ENCODE measurements at regions not wholly inside any gene's neighbourhood (a gene's known extent, or its start where the extent isn't known, plus 50 kb on each side); places are given as distances from the start of the nearest gene placed in this dataset.
A peak's percentile ranks its signal among the peaks of the same experiment; 100 is the strongest.

DNA sequence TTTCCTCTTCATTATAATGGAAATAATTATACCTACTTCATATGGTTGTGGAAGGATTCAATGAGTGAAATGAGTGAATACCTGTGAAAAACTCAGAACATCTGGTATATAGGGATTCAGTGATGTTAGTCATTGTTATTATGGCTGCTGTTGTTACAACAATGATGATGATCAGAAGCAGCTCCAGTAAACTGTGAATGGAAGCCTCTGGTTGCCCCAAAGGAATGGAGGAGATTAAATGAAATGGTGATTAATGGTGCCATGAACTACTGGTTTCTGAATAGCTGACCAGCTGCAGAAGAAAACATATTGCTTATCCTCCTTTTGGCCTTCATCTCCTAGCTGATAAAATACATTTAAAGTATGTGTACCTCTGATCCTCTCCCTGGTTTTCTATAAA, 372.0 kb downstream of the ARHGEF28 start (continued):
- TF ChIP-seq, protein P1, sequence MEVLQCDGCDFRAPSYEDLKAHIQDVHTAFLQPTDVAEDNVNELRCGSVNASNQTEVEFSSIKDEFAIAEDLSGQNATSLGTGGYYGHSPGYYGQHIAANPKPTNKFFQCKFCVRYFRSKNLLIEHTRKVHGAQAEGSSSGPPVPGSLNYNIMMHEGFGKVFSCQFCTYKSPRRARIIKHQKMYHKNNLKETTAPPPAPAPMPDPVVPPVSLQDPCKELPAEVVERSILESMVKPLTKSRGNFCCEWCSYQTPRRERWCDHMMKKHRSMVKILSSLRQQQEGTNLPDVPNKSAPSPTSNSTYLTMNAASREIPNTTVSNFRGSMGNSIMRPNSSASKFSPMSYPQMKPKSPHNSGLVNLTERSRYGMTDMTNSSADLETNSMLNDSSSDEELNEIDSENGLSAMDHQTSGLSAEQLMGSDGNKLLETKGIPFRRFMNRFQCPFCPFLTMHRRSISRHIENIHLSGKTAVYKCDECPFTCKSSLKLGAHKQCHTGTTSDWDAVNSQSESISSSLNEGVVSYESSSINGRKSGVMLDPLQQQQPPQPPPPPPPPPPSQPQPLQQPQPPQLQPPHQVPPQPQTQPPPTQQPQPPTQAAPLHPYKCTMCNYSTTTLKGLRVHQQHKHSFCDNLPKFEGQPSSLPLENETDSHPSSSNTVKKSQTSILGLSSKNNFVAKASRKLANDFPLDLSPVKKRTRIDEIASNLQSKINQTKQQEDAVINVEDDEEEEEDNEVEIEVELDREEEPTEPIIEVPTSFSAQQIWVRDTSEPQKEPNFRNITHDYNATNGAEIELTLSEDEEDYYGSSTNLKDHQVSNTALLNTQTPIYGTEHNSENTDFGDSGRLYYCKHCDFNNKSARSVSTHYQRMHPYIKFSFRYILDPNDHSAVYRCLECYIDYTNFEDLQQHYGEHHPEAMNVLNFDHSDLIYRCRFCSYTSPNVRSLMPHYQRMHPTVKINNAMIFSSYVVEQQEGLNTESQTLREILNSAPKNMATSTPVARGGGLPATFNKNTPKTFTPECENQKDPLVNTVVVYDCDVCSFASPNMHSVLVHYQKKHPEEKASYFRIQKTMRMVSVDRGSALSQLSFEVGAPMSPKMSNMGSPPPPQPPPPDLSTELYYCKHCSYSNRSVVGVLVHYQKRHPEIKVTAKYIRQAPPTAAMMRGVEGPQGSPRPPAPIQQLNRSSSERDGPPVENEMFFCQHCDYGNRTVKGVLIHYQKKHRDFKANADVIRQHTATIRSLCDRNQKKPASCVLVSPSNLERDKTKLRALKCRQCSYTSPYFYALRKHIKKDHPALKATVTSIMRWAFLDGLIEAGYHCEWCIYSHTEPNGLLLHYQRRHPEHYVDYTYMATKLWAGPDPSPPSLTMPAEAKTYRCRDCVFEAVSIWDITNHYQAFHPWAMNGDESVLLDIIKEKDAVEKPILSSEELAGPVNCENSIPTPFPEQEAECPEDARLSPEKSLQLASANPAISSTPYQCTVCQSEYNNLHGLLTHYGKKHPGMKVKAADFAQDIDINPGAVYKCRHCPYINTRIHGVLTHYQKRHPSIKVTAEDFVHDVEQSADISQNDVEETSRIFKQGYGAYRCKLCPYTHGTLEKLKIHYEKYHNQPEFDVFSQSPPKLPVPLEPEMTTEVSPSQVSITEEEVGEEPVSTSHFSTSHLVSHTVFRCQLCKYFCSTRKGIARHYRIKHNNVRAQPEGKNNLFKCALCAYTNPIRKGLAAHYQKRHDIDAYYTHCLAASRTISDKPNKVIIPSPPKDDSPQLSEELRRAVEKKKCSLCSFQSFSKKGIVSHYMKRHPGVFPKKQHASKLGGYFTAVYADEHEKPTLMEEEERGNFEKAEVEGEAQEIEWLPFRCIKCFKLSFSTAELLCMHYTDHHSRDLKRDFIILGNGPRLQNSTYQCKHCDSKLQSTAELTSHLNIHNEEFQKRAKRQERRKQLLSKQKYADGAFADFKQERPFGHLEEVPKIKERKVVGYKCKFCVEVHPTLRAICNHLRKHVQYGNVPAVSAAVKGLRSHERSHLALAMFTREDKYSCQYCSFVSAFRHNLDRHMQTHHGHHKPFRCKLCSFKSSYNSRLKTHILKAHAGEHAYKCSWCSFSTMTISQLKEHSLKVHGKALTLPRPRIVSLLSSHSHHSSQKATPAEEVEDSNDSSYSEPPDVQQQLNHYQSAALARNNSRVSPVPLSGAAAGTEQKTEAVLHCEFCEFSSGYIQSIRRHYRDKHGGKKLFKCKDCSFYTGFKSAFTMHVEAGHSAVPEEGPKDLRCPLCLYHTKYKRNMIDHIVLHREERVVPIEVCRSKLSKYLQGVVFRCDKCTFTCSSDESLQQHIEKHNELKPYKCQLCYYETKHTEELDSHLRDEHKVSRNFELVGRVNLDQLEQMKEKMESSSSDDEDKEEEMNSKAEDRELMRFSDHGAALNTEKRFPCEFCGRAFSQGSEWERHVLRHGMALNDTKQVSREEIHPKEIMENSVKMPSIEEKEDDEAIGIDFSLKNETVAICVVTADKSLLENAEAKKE (CRISPR knock-in tag; IDR thresholded peaks at IDR 0.05), result no peak
- TF ChIP-seq, protein P2, sequence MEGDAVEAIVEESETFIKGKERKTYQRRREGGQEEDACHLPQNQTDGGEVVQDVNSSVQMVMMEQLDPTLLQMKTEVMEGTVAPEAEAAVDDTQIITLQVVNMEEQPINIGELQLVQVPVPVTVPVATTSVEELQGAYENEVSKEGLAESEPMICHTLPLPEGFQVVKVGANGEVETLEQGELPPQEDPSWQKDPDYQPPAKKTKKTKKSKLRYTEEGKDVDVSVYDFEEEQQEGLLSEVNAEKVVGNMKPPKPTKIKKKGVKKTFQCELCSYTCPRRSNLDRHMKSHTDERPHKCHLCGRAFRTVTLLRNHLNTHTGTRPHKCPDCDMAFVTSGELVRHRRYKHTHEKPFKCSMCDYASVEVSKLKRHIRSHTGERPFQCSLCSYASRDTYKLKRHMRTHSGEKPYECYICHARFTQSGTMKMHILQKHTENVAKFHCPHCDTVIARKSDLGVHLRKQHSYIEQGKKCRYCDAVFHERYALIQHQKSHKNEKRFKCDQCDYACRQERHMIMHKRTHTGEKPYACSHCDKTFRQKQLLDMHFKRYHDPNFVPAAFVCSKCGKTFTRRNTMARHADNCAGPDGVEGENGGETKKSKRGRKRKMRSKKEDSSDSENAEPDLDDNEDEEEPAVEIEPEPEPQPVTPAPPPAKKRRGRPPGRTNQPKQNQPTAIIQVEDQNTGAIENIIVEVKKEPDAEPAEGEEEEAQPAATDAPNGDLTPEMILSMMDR (conservative IDR thresholded peaks at IDR 0.05; ENCODE audit: low read depth in 2 of 2), result no peak
- TF ChIP-seq CREB1 (CRISPR knock-in tag; IDR thresholded peaks at IDR 0.05; ENCODE audit: low read depth), result no peak

DNA sequence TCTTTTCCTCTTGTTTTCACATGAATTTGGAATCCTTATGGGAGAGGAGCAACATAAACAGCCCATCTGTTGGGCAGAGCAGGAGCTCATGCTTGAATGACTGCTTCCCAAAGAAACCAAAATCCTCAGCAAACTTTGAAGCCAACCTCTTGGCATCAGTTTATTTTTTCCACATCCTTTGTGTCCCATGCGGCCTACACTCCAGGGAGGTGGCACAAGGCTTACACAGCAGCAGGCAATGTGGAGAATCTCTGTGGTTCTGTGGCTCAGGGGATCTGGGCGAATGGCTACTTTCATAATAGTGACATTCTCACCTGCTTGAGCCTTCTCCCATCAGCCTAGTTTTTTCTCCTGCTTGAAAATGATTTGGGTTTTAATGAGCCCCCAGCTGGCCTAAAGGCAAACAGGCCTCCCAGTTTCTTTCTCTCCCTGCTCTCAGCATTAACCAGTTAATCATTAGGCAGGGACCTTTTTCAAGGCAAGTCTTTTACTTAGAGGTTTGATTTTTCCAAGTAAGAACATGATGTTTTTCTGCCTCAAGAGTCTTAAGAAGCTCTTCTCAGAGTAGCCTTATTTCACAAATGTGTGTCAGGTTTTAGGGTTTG, 370.3 kb downstream of the ARHGEF28 start:
- no peak for DNase-seq (ENCODE audit: low spot score)
- Histone ChIP-seq H3K4me1 (ENCODE audit: insufficient read depth) (no peaks in the 10 kb centered on the region), H3F3A (replicated peaks; ENCODE audit: low read depth) (no peaks in the 10 kb centered on the region), H3K4me2 (no peak overlapping the region), H3K9me2 (ENCODE audit: insufficient read depth) (0 out of 2 replicates have a peak, but pooled peaks cover 7% of the 10 kb centered on the region), H3K4me3 (no peak overlapping the region), H2AFZ (0 out of 2 replicates have a peak overlapping the region, but pooled peaks have one; percentile 47), H3K27ac (ENCODE audit: low read depth) (no peak overlapping the region), H3K36me3 (ENCODE audit: insufficient read depth) (no peaks in the 10 kb centered on the region), H3K79me2 (replicated peaks; ENCODE audit: insufficient read depth) (no peaks in the 10 kb centered on the region), H4K20me1 (replicated peaks; ENCODE audit: insufficient read depth) (no peaks in the 10 kb centered on the region), H3K27me3 (ENCODE audit: insufficient read depth) (no peaks in the 10 kb centered on the region)
- peaks cover 6% of the 10 kb centered on the region; the same call in 2 of the 3 replicates for H3K36me3 Mint-ChIP-seq (ENCODE audit: low read depth)
- H3K9me3 Mint-ChIP-seq, result peaks cover 14% of the 10 kb centered on the region; the same call in 2 of the 3 replicates
- no peak for ATAC-seq
- peaks cover 30% of the 10 kb centered on the region for H3K4me1 Mint-ChIP-seq
- H3K4me3 Mint-ChIP-seq, result no peak overlapping the region
- H3K27ac Mint-ChIP-seq, result no peak overlapping the region
- H3K27me3 Mint-ChIP-seq (ENCODE audit: insufficient read depth, low read depth, poor library complexity), result peaks cover 5% of the 10 kb centered on the region
- TF ChIP-seq, protein P3, sequence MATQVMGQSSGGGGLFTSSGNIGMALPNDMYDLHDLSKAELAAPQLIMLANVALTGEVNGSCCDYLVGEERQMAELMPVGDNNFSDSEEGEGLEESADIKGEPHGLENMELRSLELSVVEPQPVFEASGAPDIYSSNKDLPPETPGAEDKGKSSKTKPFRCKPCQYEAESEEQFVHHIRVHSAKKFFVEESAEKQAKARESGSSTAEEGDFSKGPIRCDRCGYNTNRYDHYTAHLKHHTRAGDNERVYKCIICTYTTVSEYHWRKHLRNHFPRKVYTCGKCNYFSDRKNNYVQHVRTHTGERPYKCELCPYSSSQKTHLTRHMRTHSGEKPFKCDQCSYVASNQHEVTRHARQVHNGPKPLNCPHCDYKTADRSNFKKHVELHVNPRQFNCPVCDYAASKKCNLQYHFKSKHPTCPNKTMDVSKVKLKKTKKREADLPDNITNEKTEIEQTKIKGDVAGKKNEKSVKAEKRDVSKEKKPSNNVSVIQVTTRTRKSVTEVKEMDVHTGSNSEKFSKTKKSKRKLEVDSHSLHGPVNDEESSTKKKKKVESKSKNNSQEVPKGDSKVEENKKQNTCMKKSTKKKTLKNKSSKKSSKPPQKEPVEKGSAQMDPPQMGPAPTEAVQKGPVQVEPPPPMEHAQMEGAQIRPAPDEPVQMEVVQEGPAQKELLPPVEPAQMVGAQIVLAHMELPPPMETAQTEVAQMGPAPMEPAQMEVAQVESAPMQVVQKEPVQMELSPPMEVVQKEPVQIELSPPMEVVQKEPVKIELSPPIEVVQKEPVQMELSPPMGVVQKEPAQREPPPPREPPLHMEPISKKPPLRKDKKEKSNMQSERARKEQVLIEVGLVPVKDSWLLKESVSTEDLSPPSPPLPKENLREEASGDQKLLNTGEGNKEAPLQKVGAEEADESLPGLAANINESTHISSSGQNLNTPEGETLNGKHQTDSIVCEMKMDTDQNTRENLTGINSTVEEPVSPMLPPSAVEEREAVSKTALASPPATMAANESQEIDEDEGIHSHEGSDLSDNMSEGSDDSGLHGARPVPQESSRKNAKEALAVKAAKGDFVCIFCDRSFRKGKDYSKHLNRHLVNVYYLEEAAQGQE (IDR thresholded peaks at IDR 0.05; ENCODE audit: unreplicated experiment), result no peak
- TF ChIP-seq, protein P4, sequence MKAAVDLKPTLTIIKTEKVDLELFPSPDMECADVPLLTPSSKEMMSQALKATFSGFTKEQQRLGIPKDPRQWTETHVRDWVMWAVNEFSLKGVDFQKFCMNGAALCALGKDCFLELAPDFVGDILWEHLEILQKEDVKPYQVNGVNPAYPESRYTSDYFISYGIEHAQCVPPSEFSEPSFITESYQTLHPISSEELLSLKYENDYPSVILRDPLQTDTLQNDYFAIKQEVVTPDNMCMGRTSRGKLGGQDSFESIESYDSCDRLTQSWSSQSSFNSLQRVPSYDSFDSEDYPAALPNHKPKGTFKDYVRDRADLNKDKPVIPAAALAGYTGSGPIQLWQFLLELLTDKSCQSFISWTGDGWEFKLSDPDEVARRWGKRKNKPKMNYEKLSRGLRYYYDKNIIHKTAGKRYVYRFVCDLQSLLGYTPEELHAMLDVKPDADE (IDR thresholded peaks at IDR 0.05), result no peak
- TF ChIP-seq EZH2 (IDR thresholded peaks at IDR 0.05; ENCODE audit: low read depth, unreplicated experiment) (no peak), CREB1 (CRISPR knock-in tag; IDR thresholded peaks at IDR 0.05; ENCODE audit: low read depth) (no peak)

All from GM23338 (cell line).